ENCODE measurements at regions not wholly inside any gene's neighbourhood (a gene's known extent, or its start where the extent isn't known, plus 50 kb on each side); places are given as distances from the start of the nearest gene placed in this dataset.
"Not testable (repeated sequence)": the region's sequence is repeated elsewhere in the genome, so short reads cannot be mapped to it uniquely, and the experiment has no call there.

- DNase-seq = no peak
These were observed 445.2 kb downstream of the GPAT3 start for GRCh38 chr4:83981156-83981555.

DNA sequence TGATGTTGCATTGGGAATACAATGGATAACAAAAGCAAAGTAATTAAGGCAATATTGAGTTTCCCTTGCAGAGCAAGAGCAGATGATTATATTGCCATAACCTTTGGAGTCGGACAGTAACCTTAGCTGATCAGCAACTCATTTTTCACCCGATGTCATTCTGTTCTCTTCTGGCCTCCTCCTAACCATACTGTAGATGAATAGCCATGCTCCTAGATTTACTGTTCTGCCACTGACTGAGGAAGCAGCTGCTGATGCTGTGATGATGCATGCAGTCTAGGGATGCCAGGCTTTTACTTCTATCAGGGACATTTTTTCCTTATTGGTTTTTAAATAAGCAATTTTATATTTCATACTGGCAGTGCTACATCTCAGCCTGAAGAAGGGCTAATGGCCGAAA, 443.9 kb downstream of the GPAT3 start:
- DNase-seq = no peak

DNA sequence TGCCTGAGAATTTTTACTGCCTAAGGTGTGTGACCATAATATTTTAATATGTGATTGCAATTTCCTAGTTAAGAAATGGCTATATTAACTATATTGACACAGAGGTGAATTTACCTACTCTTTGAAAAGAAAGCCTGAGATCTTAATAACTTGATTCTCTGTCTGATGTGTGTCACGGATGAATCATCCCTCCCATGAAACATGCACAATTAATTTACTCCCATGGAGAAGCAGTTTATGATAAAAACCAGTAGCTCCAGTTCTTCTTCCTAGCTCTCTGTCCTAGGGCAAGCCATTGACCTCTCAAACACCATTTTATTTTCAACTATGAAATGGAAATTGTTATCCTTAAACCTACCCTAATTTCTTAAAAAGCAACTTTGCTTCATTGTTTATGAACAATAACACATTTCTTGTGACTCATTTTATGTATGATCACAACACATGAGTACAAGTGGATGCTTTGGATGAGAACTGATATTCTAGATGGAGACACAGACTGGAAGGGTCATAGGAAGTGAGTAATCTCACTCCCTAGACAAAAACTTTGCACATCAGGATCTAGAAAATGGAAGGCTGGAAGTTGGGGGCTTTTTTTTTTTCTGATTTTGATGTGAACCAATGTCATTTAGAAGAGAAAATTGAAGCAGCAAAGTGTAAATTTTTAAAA, 438.3 kb downstream of the GPAT3 start:
- no peak for DNase-seq

DNA sequence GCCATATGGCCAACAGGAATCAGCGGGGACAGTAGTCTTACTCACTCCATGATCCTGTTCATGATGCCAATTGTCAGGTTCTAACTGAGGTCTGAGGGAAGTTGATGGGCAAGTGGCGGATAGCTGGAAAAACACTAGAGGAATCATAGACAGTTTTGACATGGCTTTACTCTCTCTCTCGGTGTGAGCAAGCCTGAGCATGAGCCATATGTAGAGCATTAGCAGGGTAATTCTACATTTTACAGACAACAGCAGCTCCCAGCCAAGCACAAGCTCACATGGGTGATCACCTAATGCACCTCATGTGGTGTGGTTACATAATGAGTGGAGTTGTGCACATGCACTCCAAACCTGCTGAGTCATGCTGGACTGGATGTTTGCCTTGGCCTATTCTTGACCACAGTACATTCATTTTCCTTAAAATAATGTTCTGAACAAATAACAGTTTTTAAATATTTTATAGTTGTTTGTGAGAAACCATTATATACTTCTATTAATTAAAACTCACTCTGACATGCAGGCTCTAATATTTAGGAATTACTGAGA, 429.2 kb downstream of the GPAT3 start:
- peak; percentile 32 for DNase-seq

GRCh38 chr4:83962492-83962891, 426.6 kb downstream of the GPAT3 start:
- DNase-seq = no peak

DNA sequence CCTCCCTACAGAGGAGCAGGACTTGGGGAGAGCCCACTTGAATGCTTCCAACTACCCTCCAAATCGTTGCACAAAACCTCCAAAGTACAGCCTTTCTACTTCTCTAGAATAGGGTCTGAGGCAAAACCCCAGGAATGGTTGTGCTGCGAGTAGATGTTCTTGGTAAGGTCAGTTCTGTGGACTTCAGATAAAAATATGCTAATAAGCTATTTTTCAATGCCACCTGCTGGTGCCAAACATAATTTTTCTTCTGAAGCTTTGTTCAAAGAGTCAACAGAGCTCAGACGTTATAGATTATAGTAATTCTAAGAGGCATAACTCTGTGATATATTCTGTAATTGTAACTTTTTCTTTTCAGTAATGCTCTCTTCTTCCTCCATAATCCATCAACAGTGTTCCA, 425.7 kb downstream of the GPAT3 start:
- peak; percentile 19 for DNase-seq

- no peak for DNase-seq
These were observed 423.3 kb downstream of the GPAT3 start for GRCh38 chr4:83959160-83959559.

GRCh38 chr4:83947830-83948193, 411.9 kb downstream of the GPAT3 start:
- no peak for DNase-seq

DNA sequence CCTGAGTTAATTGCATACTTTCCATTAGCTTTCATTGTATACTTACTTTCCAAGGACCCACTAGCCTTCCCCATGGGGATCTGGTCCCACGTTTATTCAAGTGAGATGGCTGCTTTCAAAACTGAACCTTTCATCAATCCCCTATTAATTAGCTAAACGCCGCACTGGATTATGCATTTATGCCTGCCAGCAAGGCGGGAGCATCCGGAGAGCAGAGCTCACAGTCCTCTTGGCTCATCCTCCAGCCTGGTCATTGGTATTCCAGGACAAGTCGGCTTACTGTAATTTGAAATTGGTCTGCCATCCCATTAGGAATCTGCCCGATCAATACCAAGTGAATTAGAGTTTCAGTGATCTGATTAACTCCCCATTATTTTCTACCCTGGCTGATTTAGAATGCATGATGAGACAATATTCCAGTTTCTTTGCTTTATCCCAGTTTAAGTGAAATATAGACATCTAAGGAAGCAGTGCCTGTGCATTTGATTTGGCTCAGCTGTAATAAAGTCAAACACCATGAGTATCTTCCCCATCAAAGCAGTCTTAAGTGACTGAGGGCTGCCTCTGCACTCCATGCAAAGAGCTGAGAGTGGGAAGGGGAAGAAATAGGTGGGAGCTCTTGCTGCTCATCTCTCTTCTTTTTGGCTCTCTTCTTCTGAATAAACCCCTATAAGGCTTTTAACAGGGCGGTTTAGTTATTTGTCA, 411.4 kb downstream of the GPAT3 start:
- no peak for DNase-seq

DNA sequence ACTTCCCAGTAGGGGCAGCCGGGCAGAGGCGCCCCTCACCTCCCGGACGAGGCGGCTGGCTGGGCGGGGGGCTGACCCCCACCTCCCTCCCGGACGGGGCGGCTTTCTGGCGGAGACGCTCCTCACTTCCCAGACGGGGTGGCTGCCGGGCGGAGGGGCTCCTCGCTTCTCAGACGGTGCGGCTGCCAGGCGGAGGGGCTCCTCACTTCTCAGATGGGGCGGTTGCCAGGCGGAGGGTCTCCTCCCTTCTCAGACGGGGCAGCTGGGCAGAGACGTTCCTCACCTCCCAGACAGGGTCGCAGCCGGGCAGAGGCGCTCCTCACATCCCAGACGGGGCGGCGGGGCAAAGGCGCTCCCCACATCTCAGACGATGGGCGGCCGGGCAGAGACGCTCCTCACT, 407.8 kb downstream of the GPAT3 start:
- DNase-seq = not testable (repeated sequence)

GRCh38 chr4:83932750-83933391, 397.0 kb downstream of the GPAT3 start:
- DNase-seq = no peak

DNA sequence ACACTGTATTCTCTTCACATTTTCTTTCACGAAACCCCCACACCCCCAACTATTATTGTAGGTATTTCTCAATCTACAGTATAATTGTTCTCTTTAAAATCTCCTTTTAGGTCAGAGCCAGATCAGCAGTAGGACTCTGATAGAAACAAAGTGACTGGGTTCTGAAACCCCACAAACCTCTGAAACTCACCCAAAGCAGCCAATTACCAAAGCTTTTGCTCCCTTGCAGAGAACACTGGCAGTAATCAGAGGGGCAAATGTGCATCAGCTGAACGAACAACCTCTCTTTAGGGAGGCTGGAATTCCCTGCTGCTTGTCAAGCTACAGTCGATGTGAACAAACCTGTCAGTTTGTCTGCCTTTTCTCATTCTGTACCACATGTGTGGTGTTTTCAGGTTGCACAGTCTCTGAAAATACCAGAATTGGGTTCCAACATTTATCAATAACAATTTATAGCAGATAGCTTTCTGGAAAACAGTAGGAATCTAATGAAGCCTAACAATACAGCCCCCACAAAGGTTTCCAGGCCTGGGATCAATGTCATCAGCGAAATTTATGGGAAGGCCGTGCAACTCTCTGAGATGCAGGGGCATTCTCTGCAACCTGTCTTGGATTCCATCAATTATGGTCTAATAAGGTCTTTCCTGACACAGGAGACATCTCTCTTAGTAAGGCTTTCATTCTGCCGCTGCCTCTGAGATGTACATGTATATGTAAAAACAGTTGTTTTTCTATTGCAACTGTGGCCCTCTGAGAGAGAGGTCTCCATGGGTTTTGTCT, 395.9 kb downstream of the GPAT3 start:
- no peak for DNase-seq

DNA sequence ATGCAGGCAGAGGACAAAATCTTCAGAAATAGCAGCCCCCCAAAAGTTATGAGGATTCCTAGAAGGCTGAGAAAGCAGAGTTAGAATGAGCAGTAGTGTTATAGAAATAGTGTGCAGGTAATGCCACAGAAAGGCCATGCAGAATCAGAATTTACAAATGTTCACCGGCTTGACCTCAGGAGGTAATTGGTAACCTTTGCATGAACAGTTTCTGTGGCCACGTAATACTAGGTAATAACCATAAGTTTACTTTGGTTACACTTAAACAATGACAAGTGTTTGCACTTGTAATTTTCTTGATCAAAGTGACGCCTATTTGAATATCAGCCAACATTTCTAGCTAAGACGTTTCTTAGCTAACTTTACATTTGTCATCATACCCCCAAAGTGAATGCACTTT, 393.6 kb downstream of the GPAT3 start:
- DNase-seq = no peak

DNA sequence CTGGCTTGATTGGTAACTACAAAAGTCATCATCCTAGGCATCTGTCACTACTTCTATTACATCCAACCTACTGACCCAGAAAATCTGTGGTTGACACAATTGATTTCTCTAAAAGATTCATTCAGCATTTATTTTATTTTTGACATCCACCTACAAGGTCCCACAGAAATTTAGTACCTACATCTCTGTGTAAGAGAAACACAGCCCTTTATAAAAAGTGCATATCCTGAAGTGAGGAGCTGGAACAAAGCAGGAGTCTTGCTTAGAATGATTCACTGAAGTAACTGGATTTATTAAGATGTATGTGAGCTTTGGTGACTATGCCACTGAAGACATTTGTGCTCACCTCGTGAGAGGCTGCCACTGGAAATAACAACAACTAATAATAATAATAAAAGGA, 391.0 kb downstream of the GPAT3 start:
- DNase-seq = no peak

DNA sequence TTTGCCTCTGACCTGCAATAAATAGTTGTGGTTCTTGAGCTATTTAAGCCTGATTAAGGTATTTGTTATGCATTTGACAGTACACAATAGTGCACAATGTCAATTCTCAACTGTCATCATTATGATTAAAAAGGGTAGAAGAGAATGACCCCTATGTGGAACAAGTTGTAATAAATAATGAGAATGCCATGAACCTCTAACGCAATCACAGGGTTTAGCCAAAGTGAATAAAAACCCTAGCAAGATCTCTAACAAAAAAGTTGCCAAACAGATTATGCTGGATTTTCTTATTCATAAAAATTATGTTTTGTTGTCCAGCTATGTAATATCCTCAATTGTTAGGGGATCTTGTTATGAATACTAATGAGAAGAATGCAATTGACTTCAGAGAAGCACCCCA, 387.4 kb downstream of the GPAT3 start:
- DNase-seq = no peak

DNA sequence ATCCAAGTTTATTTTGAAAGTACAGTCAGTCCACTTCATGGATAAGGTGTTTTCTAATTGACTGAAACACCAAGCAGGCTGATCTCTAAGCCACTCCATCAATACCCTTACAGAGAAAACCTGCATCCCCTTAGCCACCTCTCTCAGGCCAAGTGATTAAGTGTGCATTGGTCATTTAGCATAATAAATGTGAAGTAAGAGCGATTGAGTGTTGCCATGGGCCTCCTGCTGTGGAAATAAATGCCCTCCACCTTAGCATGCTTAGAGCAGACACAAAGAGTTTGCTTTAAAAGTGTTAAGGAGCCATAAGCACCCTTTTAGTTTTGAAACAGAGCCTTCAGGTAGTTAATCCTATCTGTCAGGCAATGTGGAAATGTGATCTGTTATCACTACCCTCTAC, 386.5 kb downstream of the GPAT3 start:
- DNase-seq = no peak

DNA sequence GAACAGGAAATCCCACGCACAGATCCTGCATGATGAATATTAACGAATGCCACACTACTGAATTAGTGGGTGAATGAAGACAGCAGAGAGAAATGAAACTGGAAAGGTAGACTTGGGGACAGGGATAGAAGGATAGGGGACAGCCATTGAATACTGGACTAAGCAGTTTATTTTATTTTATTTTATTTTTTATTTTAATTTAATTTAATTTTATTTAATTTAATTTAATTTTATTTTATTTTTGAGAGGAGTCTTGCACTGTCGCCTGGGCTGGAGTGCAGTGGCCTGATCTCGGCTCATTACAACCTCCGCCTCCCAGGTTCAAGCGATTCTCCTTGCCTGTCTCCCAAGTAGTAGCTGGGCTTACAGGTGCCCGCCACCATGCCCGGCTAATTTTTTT, 385.2 kb downstream of the GPAT3 start:
- no peak for DNase-seq

- no peak for DNase-seq
These were observed 384.5 kb downstream of the GPAT3 start for GRCh38 chr4:83920375-83920774.

DNA sequence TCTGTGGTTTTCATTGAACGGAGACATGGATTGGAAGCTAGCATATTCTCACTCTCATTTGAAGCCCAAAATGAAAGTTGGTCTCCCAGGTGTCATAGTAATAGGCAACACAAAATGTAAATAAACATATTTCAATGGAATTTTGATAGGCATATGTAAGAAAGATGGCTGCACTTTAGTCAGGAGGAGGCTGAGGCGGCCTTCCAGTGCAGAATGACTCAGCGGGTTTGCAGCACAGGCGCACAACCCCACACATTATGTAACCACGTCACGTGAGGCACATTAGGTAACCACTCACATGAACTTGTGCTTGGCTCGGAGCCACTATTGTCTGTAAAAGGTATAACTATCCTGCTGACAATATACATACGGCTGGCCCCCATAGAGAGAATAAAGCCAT, 381.7 kb downstream of the GPAT3 start:
- DNase-seq = peak; percentile 2

DNA sequence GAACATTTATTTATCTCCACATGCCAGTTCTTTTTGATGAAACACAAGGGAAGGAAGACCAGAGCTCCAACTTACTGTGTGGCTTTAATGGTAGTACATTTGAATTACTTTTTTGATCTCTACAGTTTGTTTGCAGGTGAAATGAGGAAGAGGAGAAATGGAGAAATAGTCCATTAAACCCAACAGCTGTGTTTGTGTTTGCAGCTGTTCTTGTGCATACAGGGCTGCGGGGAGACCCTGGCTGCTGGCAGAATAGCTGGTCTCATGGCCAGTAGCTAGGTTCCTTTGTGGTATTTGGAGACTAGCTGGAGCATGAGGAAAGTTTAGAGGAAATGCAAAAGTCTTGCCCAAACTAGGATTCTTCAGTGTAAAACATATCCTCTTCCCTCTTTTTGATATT, 374.8 kb downstream of the GPAT3 start:
- DNase-seq = no peak

- DNase-seq = peak; percentile 35
These were observed 370.7 kb downstream of the GPAT3 start for GRCh38 chr4:83906561-83906960.

DNA sequence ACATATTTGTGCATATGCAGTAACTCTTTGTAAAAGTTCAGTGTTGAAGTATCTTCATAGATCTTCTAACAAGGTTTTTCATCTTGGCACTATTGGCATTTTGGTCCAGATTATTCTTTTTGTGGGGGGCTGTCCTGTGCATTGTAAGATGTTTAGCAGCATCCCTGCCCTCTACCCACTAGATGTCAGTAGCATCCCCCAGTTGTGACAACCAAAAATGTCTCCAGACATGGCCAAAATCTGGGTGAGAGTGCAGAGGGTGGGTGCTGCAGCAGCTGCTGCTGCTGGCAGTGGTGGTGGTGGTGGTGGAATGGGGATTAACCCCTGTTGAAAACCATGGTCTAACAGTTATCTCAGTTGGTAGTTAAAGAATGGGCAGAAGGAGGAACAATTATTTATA, 370.0 kb downstream of the GPAT3 start:
- no peak for DNase-seq

DNA sequence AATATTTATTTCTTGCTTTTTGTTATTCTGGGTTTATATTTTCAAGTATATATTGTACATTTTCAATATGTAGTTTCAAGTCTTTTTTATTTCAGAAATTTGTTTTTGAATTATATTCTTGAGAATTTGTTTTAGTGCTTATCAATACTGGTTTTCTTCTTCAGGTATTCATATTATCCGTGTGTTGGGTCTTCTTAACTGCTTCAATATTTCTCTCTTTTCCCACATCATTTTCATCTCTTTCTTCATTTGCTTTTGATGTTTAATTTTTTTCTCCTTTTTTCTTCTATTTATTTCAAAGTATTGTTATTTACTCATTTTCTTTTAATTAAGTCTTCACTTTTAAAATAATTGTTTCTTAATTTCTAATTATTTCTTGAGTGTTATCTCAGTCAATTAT, 367.8 kb downstream of the GPAT3 start:
- DNase-seq = not testable (repeated sequence)

All from fibroblast of upper back skin (primary cell).